ENCODE measurements at regions not wholly inside any gene's neighbourhood (a gene's known extent, or its start where the extent isn't known, plus 50 kb on each side); places are given as distances from the start of the nearest gene placed in this dataset.

- DNase-seq (ENCODE audit: low spot score) (no peak), ATAC-seq (ENCODE audit: low read depth) (no peak)
- Histone ChIP-seq H3K4me1 (ENCODE audit: insufficient read depth, poor library complexity, severe bottlenecking) (no peaks in the 10 kb centered on the region), H3K27me3 (ENCODE audit: insufficient read depth, poor library complexity, severe bottlenecking) (no peaks in the 10 kb centered on the region), H3K9me3 (ENCODE audit: severe bottlenecking) (no peaks in the 10 kb centered on the region), H3K4me3 (ENCODE audit: severe bottlenecking) (no peak overlapping the region), H3K36me3 (ENCODE audit: low read depth) (no peaks in the 10 kb centered on the region), H3K27ac (ENCODE audit: poor library complexity, severe bottlenecking) (no peak overlapping the region)
- no peak for TF ChIP-seq CTCF (IDR thresholded peaks at IDR 0.05; ENCODE audit: poor library complexity, severe bottlenecking)
These were observed 50.0 kb upstream of the NDST3 start for GRCh38 chr4:117984366-117984680.
